NCI-H345 treated with DMSO at 0.1 percent for 48 hours (cell line): ENCODE measurements at regions not wholly inside any gene's neighbourhood (a gene's known extent, or its start where the extent isn't known, plus 50 kb on each side); places are given as distances from the start of the nearest gene placed in this dataset.
"Not testable (repeated sequence)": the region's sequence is repeated elsewhere in the genome, so short reads cannot be mapped to it uniquely, and the experiment has no call there.

Experiments used
- DNase-seq: peaks from one replicate; lab custom pipeline; 2025; ENCODE audit not compliant: unreplicated experiment; lab: John Stamatoyannopoulos, UW

DNA sequence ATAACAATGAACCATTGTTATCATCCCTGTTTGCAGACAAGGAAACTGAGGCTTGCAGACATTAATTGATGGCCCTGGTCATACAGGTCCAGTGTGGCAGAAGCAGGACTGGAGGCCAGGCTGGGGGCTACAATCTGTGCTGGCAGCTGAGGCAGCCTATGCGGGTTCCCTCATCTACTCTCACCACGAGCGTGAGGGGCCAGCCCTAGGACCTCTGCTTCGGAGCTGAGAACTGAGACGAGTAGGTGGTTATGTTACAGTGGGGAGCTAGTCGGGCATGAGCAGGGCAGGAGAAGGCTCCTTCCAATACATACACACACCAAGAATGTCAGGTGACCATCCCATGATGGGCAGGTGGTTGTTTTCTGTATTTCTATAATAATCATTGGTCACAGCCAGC, 82.2 kb upstream of the ASB18 start:
- DNase-seq, result no peak

- DNase-seq, result no peak
These were observed 84.1 kb upstream of the ASB18 start for GRCh38 chr2:236348279-236348678.

DNA sequence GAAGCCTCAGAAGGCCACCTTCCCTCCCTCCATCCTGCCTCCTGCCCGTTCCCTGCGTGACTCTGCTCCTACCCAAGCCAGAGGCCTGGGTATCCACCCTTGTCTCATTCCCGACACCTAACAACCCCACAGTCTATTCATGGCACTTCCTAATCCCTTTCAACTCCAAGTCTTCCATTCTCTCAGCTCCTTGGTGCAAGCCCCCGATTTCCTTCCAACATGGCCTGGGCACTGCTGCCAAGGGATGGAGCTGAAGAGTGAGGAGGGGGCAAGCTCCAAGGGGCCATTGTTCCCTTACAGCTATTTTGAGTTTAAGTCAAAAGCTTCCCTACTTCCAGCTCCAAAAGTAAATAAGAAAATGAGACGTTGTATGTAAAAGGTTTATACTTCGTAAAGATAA, 84.8 kb upstream of the ASB18 start:
- no peak for DNase-seq

DNA sequence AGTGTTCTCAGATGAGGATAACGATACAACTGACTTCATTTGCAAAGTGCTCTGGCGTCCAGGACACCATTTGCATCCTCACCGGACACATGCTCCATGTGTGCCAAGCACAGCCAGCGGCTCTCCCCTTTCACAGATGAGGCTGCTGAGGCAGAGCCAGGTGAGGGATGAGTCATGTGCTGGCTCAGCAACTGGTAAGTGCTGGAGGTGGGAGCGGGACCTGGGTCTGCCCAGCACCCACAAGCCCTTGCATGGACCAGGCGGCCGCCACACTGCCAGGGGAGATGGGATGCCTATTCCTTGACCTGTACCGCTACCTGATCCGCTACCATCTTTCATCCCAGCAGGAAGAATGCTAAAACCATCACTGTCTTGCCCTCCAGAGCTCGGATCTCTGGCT, 86.2 kb upstream of the ASB18 start:
- DNase-seq, result no peak

- DNase-seq, result no peak
These were observed 87.8 kb upstream of the ASB18 start for GRCh38 chr2:236351966-236352525.

DNA sequence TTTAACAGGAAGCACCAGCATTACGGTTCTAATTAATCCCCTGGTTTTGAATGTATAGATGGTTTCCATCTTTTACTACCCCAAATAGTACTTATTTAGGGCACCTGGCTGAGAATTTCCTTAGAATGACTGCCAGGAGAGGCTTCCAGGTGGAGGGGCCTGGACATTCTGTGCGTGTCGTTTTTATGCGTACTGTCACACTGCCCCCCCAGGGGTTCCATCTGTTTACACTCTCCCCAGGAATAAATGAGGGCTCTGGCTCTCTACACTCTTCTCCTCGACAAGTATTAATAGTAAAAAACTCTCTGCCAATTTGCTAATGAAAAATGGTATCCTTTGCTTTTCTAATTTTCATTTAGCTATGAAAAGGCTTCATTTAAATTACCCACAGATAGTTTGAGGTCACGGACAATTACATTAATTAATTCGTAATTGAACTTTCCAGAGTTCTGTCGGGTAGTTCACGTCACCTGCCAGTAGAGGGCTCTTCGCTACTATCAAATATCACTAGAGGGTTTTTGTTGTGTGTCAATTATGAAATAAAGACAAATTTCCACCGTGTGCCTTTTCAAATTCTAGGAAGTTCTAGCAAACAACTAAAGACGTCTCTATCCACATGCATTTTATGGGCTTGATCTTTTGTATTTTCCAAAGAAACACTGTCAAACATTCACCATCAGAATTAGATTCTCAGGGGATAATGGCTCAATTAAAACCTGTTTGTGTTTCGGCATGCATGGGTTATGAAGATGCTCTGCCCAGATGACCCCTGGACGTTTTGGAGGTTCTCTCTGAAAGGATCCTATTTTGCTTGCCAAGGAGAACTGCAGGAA, 88.8 kb upstream of the ASB18 start:
- peak; percentile 67 for DNase-seq

- no peak for DNase-seq
These were observed 89.4 kb upstream of the ASB18 start for GRCh38 chr2:236353594-236353942.

DNA sequence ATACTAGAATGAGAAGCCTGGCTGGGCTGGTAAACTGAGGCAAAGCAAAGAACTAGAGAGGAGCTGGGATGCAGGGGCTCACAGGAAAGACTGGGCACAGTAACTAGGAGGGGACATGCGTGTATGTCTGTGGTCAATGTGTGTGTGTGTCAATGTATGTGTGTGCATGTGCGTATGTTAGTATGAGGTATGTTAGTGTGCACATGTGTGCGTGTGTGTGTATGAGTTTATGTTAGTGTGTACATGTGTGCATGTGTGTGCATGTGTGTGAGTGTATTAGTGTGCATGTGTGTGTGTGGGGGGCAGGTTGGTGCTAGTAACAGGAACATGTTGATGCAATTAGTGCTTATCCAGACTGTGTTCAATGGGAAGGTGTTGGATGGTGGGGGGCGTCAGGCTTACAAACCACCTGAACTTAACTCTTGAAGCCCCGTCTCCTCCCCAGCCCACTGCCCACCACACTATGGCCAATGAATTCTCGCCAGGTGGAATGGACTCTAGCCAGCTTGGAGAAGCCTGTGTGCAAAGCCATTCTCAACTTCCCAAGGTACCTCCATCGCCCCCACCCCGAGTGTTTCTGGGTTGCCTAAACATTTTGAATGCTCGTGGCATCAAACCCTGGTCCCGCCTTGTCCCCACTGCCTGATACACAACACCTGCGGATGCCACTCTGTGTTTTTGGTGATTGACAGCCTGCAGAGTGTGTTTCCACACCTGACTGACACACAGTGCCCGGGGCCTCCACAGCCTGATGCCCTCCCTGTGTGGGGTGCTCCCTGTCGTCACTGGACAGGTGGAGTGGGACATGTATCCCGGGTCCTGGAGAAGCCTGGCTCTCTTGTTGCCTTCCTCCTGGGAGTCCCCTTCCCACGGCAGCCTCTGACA, 90.1 kb upstream of the ASB18 start:
- no peak for DNase-seq

- no peak for DNase-seq
These were observed 90.9 kb upstream of the ASB18 start for GRCh38 chr2:236354973-236355595.

DNA sequence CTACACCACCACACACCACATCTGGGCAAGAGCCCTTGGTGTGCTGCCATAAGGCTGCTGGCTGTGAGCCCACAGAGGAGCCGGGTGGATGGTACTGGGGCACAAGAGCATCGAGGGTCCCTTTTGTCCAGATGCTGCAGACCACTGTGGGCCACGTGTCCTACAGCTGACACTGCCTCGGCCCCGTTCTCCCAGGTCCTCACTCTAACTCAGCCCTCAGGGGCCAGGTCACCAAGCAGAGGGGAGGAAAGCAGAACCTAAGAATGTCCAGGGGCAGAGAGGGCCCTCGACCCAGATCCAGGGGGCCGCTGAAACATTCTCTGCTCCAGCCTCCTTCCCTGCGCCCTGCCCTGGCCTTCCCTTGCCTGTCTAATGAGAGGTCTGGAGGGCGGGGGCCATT, 91.7 kb upstream of the ASB18 start:
- DNase-seq, result no peak

DNA sequence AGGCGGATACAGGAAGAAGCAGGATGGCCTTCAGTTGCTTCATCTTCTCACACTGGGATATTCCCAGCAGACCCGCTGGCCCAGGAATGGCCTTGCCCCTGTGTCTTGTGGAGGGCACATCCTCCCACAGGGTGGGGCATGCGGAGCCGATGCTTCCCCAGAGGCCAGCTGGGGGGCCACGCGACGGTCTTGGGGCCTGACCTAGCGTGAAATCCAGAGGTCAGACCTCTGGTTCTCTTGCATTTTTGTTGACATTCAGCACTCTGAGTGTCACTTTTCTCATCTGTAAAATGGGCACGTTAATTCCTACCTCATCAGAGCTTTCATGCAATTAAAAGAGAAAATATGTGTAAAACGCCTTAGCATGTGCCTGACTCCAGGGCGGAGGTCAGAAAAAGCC, 92.1 kb upstream of the ASB18 start:
- not testable (repeated sequence) for DNase-seq

GRCh38 chr2:236358482-236358881, 94.3 kb upstream of the ASB18 start:
- not testable (repeated sequence) for DNase-seq

GRCh38 chr2:236359426-236360045, 95.3 kb upstream of the ASB18 start:
- DNase-seq, result no peak

GRCh38 chr2:236360496-236360895, 96.3 kb upstream of the ASB18 start:
- DNase-seq, result no peak

- no peak for DNase-seq
These were observed 99.6 kb upstream of the ASB18 start for GRCh38 chr2:236363711-236364277.

GRCh38 chr2:236365258-236366048, 101.2 kb upstream of the ASB18 start:
- DNase-seq, result no peak

DNA sequence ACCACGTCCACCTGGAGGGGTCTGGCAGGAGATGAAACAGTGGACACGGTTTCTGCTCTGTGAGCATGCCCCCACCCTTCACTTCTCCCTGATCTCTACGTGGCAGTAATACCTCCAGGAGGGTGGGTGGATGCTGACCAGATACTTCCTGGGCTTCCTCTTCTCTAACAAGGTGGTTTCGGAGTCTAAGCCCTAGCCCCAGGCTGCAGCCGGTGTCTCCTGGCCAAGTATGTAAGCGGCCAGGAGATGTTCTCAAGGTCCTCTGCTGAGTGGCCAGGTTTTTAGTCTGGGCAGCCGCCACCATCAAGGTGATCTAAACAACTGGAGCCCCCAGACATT, 101.8 kb upstream of the ASB18 start:
- DNase-seq, result no peak

DNA sequence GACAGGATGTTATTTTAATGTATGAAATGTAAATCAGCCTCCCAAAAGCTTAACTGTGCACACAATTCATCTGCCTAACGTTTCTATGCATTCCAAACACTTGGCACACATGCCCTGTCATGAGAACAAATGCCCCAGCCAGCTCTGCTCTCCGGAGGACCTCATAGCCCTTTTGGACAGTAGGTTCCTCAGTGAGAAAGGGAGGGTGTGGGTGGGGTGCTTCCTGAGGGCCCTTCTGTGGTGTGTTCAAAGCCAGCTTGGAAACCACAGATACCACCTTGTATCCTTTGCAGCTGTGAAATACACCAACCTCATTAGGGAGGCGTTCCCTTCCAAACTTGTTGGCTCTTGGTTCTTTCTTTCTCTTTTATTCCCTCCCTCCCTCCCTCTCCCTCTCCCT, 102.2 kb upstream of the ASB18 start:
- DNase-seq, result no peak

- DNase-seq, result no peak
These were observed 103.5 kb upstream of the ASB18 start for GRCh38 chr2:236367506-236368289.
